Right cardiac atrium (tissue), 5 donors: ENCODE measurements at regions not wholly inside any gene's neighbourhood (a gene's known extent, or its start where the extent isn't known, plus 50 kb on each side); places are given as distances from the start of the nearest gene placed in this dataset.

Experiments used
- ATAC-seq, 2 donors: fragments of 200-7000 bp; cut with Tn5 transposase; one replicate each; pipeline versions ENCODE4 v1.8.0 to v1.9.1; 2020; ENCODE audit warnings: moderate library complexity in 2 of 2, mild to moderate bottlenecking in 1 of 2
- DNase-seq, 3 donors: peaks; one replicate each; pipeline ENCODE4 v3.0.0-alpha.2; 2020
- H3K27ac ChIP-seq: one replicate; pipeline ENCODE4 v1.5.1; 2013; ENCODE audit warnings: mild to moderate bottlenecking, low read length, control low read depth, moderate library complexity
- H3K27me3 ChIP-seq: one replicate; pipeline ENCODE4 v1.6.1; 2013; ENCODE audit not compliant: control insufficient read depth, insufficient read depth
- H3K4me1 ChIP-seq: one replicate; pipeline ENCODE4 v1.6.1; 2013; ENCODE audit warnings: low read length; ENCODE audit not compliant: control insufficient read depth, insufficient read depth
- H3K4me3 ChIP-seq: one replicate; pipeline ENCODE4 v1.5.1; 2013; ENCODE audit warnings: low read length, control low read depth
- H3K9me3 ChIP-seq: one replicate; pipeline ENCODE4 v1.6.1; 2013; ENCODE audit warnings: low read length; ENCODE audit not compliant: control insufficient read depth
- WGBS: extraction: QIAGEN DNeasy Blood & Tissue Kit; methylation state at CpG from one replicate; pipeline ENCODE4 v1.1.7; 2013; 5-methylcytosine and 5-hydroxymethylcytosine counted together
- intact Hi-C, 4 donors: fragments of 100-400 bp; cut with DNase I; formaldehyde crosslinking; loops; one replicate each; pipeline versions ENCODE4 v1.11.0 to v1.14.0; 2022 to 2023
- donor health status: healthy with polysubstance abuse.
- donor health status: DM: no; HTN: yes; CAD: no.
- donor health status: DM: no; HTN: no; CAD: no.
- donor health status: DM: no; HTN: yes; CAD: no; lungs with severe emphysema.
- donor health status: DM: yes; HTN: yes; CAD: no.

- H3K4me1 ChIP-seq: peaks cover 2% of the 10 kb centered on the region
- H3K9me3 ChIP-seq: no peaks in the 10 kb centered on the region
- H3K27ac ChIP-seq: no peak overlapping the region
- no peak for ATAC-seq
- no peak overlapping the region for H3K4me3 ChIP-seq
- H3K27me3 ChIP-seq: no peaks in the 10 kb centered on the region
- intact Hi-C loops: no loop called here
- WGBS: 90% methylated on average over 6 of the region's 6 CpGs
- DNase-seq: no peak
These were observed 101.4 kb upstream of the NECTIN1 start for GRCh38 chr11:119830400-119830799.

- H3K27me3 ChIP-seq: no peaks in the 10 kb centered on the region
- 48% methylated on average over 3 of the region's 3 CpGs for WGBS
These were observed 100.4 kb upstream of the NECTIN1 start for GRCh38 chr11:119829402-119829801.

GRCh38 chr11:119828819-119829218 lies 99.8 kb upstream of the NECTIN1 start:
- H3K9me3 ChIP-seq: no peaks in the 10 kb centered on the region
- DNase-seq (no peak), ATAC-seq (no peak)
- 79% methylated on average over 2 of the region's 2 CpGs for WGBS
- no peak overlapping the region for H3K27ac ChIP-seq
- H3K4me3 ChIP-seq: no peak overlapping the region
- intact Hi-C loops: no loop called here
- H3K27me3 ChIP-seq: no peaks in the 10 kb centered on the region
- H3K4me1 ChIP-seq: peaks cover 2% of the 10 kb centered on the region

More at GRCh38 chr11:119829402-119829801, 100.4 kb upstream of the NECTIN1 start:
- intact Hi-C loops: no loop called here
- no peak overlapping the region for H3K27ac ChIP-seq
- DNase-seq (no peak), ATAC-seq (no peak)
- no peak overlapping the region for H3K4me3 ChIP-seq
- H3K9me3 ChIP-seq: no peaks in the 10 kb centered on the region
- peaks cover 2% of the 10 kb centered on the region for H3K4me1 ChIP-seq

GRCh38 chr11:119828006-119828405 lies 99.0 kb upstream of the NECTIN1 start:
- Histone ChIP-seq H3K4me3 (no peak overlapping the region), H3K27ac (no peak overlapping the region), H3K4me1 (no peaks in the 10 kb centered on the region), H3K27me3 (no peaks in the 10 kb centered on the region), H3K9me3 (no peaks in the 10 kb centered on the region)
- 82% methylated on average over 9 of the region's 9 CpGs for WGBS
- ATAC-seq (no peak), DNase-seq (no peak)
- intact Hi-C loops: no loop called here

- no peak for ATAC-seq
- Histone ChIP-seq H3K27ac (no peak overlapping the region), H3K27me3 (no peaks in the 10 kb centered on the region), H3K4me3 (no peak overlapping the region), H3K4me1 (no peaks in the 10 kb centered on the region), H3K9me3 (no peaks in the 10 kb centered on the region)
- intact Hi-C loops: no loop called here
- no peak for DNase-seq
- 23% methylated on average over 2 of the region's 2 CpGs for WGBS
These were observed 98.1 kb upstream of the NECTIN1 start for GRCh38 chr11:119827113-119827512.

GRCh38 chr11:119823077-119823476 lies 94.1 kb upstream of the NECTIN1 start:
- intact Hi-C loops: no loop called here
- DNase-seq (no peak), ATAC-seq (no peak)
- no peak overlapping the region for H3K4me3 ChIP-seq
- no peaks in the 10 kb centered on the region for H3K9me3 ChIP-seq
- H3K4me1 ChIP-seq: no peaks in the 10 kb centered on the region
- H3K27me3 ChIP-seq: no peaks in the 10 kb centered on the region
- WGBS: 72% methylated on average over 15 of the region's 15 CpGs
- no peak overlapping the region for H3K27ac ChIP-seq

GRCh38 chr11:119816660-119817059 lies 87.7 kb upstream of the NECTIN1 start:
- no peaks in the 10 kb centered on the region for H3K27me3 ChIP-seq
- no peak overlapping the region for H3K4me3 ChIP-seq
- ATAC-seq (no peak), DNase-seq (no peak)
- no peak overlapping the region for H3K27ac ChIP-seq
- H3K4me1 ChIP-seq: no peaks in the 10 kb centered on the region
- no peaks in the 10 kb centered on the region for H3K9me3 ChIP-seq
- intact Hi-C loops: no loop called here
- 63% methylated on average over 2 of the region's 2 CpGs for WGBS

- no peaks in the 10 kb centered on the region for H3K9me3 ChIP-seq
- ATAC-seq (no peak), DNase-seq (no peak)
- no peaks in the 10 kb centered on the region for H3K4me1 ChIP-seq
- intact Hi-C loops: no loop called here
- H3K27ac ChIP-seq: no peak overlapping the region
- H3K4me3 ChIP-seq: no peak overlapping the region
- no peaks in the 10 kb centered on the region for H3K27me3 ChIP-seq
These were observed 85.8 kb upstream of the NECTIN1 start for GRCh38 chr11:119814766-119815165.

GRCh38 chr11:119810478-119811232 lies 81.7 kb upstream of the NECTIN1 start:
- H3K27ac ChIP-seq: no peak overlapping the region
- H3K4me3 ChIP-seq: no peak overlapping the region
- DNase-seq: no peak
- H3K27me3 ChIP-seq: no peaks in the 10 kb centered on the region
- 85% methylated on average over 14 of the region's 14 CpGs for WGBS
- no peak for ATAC-seq
- intact Hi-C loops: no loop called here
- no peaks in the 10 kb centered on the region for H3K9me3 ChIP-seq
- no peaks in the 10 kb centered on the region for H3K4me1 ChIP-seq

- no peak overlapping the region for H3K4me3 ChIP-seq
- 63% methylated on average over 7 of the region's 7 CpGs for WGBS
- H3K27me3 ChIP-seq: no peaks in the 10 kb centered on the region
- H3K27ac ChIP-seq: no peak overlapping the region
- intact Hi-C loops: no loop called here
- ATAC-seq (no peak), DNase-seq (no peak)
- no peaks in the 10 kb centered on the region for H3K9me3 ChIP-seq
- no peaks in the 10 kb centered on the region for H3K4me1 ChIP-seq
These were observed 80.3 kb upstream of the NECTIN1 start for GRCh38 chr11:119809346-119809745.

GRCh38 chr11:119808407-119809185 lies 79.6 kb upstream of the NECTIN1 start:
- Histone ChIP-seq H3K4me3 (no peak overlapping the region), H3K4me1 (no peaks in the 10 kb centered on the region), H3K27ac (no peak overlapping the region), H3K9me3 (no peaks in the 10 kb centered on the region), H3K27me3 (no peaks in the 10 kb centered on the region)
- no peak for DNase-seq
- no peak for ATAC-seq
- intact Hi-C loops: no loop called here
- 70% methylated on average over 12 of the region's 12 CpGs for WGBS
